Neural progenitor cell (in vitro differentiated cells): ENCODE measurements at regions not wholly inside any gene's neighbourhood (a gene's known extent, or its start where the extent isn't known, plus 50 kb on each side); places are given as distances from the start of the nearest gene placed in this dataset.

Source experiments
- CTCF ChIP-seq: fragments of 200-600 bp; sonication (generic); IDR thresholded peaks from 2 replicates; pipeline ENCODE4 v1.5.1; 2017; ENCODE audit warnings: antibody characterized with exemption, mild to moderate bottlenecking
- EZH2 ChIP-seq: fragments of 200-600 bp; sonication (generic); IDR thresholded peaks from 2 replicates; pipeline ENCODE4 v1.6.1; 2017; ENCODE audit warnings: antibody characterized with exemption, mild to moderate bottlenecking, moderate library complexity
- EZH2phosphoT487 ChIP-seq: fragments of 200-600 bp; sonication (generic); IDR thresholded peaks from 2 replicates; pipeline ENCODE4 v1.6.1; 2017; ENCODE audit warnings: antibody characterized with exemption

GRCh38 chr2:195390686-195391321 is 266.2 kb upstream of the SLC39A10 start:
- no peak for TF ChIP-seq EZH2phosphoT487
- no peak for TF ChIP-seq CTCF
- no peak for TF ChIP-seq EZH2
